Endodermal cell (in vitro differentiated cells): ENCODE measurements at regions not wholly inside any gene's neighbourhood (a gene's known extent, or its start where the extent isn't known, plus 50 kb on each side); places are given as distances from the start of the nearest gene placed in this dataset.

Experiments
- DNase-seq: peaks from one replicate; pipeline ENCODE4 v3.0.0-alpha.2; 2017
- H3K27ac ChIP-seq: 2 replicates; pipeline ENCODE4 v1.5.1; 2013; ENCODE audit warnings: mild to moderate bottlenecking, low read depth, low read length, moderate library complexity
- H3K27me3 ChIP-seq: 2 replicates; pipeline ENCODE4 v1.6.1; 2013; ENCODE audit warnings: mild to moderate bottlenecking, low read length, moderate library complexity; ENCODE audit not compliant: insufficient read depth, control insufficient read depth, poor library complexity, severe bottlenecking
- H3K36me3 ChIP-seq: 2 replicates; pipeline ENCODE4 v1.7.0; 2013; ENCODE audit warnings: mild to moderate bottlenecking, low read length, moderate library complexity; ENCODE audit not compliant: control insufficient read depth, insufficient read depth
- H3K4me1 ChIP-seq: one replicate; pipeline ENCODE4 v1.7.0; 2013; ENCODE audit warnings: low read length; ENCODE audit not compliant: control insufficient read depth, insufficient read depth
- H3K4me3 ChIP-seq: 2 replicates; pipeline ENCODE4 v1.5.1; 2013; ENCODE audit warnings: mild to moderate bottlenecking, low read length, moderate library complexity
- H3K9ac ChIP-seq: 2 replicates; pipeline ENCODE4 v1.6.1; 2013; ENCODE audit warnings: mild to moderate bottlenecking, low read length, moderate library complexity; ENCODE audit not compliant: poor library complexity, severe bottlenecking; ENCODE audit errors: extremely low read depth
- H3K9me3 ChIP-seq: 2 replicates; pipeline ENCODE4 v1.6.1; 2013; ENCODE audit warnings: mild to moderate bottlenecking, low read length, moderate library complexity; ENCODE audit not compliant: control insufficient read depth
- H3K27ac Mint-ChIP-seq: 2 replicates; pipeline ENCODE4 v1.8.0; 2020; ENCODE audit warnings: mixed read lengths
- H3K27me3 Mint-ChIP-seq: 2 replicates; pipeline ENCODE4 v1.8.0; 2021; ENCODE audit warnings: mild to moderate bottlenecking, mixed read lengths; ENCODE audit not compliant: insufficient read depth
- H3K36me3 Mint-ChIP-seq: 2 replicates; pipeline ENCODE4 v1.8.0; 2020; ENCODE audit warnings: low read depth, mixed read lengths
- H3K4me1 Mint-ChIP-seq: 2 replicates; pipeline ENCODE4 v1.8.0; 2020; ENCODE audit warnings: mixed read lengths
- H3K4me3 Mint-ChIP-seq: 2 replicates; pipeline ENCODE4 v1.8.0; 2020; ENCODE audit warnings: mild to moderate bottlenecking, moderate library complexity, mixed read lengths
- H3K9me3 Mint-ChIP-seq: 2 replicates; pipeline ENCODE4 v1.8.0; 2020; ENCODE audit warnings: mild to moderate bottlenecking, mixed read lengths
- WGBS, 2 experiments: methylation state at CpG; one replicate each; pipeline versions ENCODE4 v1.1.5 to v1.1.7; 2013; ENCODE audit warnings: missing lambda C conversion rate in 2 of 2, mixed read lengths in 1 of 2; ENCODE audit not compliant: insufficient coverage in 1 of 2, insufficient read length in 1 of 2; 5-methylcytosine and 5-hydroxymethylcytosine counted together
- TF ChIP-seq, protein P1 (sequence below): fragments of 200-600 bp; sonication (generic); conservative IDR thresholded peaks from 2 replicates; pipeline ENCODE4 v1.5.0; 2021; ENCODE audit warnings: antibody characterized with exemption, mild to moderate bottlenecking

DNA sequence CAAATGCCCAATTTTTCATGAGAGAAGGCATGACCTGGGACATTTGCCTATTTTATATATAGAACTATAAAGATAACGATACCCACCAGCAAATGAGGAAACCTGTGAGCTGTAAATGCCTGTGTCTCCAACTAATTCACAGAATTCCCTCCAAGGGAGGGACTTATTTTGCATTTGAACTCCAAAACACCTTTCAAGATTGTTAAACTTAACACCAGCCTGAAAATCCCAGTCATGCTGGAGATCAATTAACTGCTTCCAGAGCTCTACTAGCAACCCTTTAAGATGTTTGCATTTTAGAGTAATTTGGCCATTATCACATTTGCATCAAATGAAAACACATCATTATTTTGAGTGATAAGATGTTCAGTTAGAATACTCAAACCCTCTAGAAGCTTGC lies 68.1 kb upstream of the KLHL14 start:
- H3K27ac Mint-ChIP-seq: no peak overlapping the region

DNA sequence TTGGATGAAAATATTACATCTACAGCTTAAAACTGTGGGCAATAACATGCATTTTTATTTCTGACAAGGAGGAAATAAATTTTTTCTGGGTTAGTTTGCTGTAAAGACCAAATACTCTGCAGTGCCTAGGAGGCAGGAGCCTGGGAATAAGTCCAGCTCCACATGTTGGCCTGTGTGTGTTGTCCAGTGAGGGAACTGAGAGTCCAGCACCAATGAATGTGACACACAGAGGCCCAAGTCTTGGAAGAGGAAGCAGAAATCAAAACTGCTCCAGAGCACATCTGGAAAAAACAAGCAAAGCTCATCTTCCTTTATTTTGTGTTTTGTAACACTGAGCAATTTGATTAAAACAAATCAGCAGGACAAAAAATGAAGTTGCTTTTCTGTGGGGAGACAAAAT lies 63.1 kb upstream of the KLHL14 start:
- Histone ChIP-seq H3K9ac (no peak overlapping the region), H3K9me3 (no peaks in the 10 kb centered on the region), H3K27me3 (peaks cover 41% of the 10 kb centered on the region), H3K4me3 (no peak overlapping the region), H3K27ac (no peak overlapping the region), H3K36me3 (no peaks in the 10 kb centered on the region), H3K4me1 (peaks cover 2% of the 10 kb centered on the region)
- Mint-ChIP-seq H3K36me3 (no peaks in the 10 kb centered on the region), H3K27me3 (peaks cover 61% of the 10 kb centered on the region), H3K4me1 (peaks cover 5% of the 10 kb centered on the region), H3K9me3 (peaks cover 4% of the 10 kb centered on the region), H3K4me3 (no peak overlapping the region), H3K27ac (no peak overlapping the region)
- DNase-seq: no peak
- TF ChIP-seq, protein P1, sequence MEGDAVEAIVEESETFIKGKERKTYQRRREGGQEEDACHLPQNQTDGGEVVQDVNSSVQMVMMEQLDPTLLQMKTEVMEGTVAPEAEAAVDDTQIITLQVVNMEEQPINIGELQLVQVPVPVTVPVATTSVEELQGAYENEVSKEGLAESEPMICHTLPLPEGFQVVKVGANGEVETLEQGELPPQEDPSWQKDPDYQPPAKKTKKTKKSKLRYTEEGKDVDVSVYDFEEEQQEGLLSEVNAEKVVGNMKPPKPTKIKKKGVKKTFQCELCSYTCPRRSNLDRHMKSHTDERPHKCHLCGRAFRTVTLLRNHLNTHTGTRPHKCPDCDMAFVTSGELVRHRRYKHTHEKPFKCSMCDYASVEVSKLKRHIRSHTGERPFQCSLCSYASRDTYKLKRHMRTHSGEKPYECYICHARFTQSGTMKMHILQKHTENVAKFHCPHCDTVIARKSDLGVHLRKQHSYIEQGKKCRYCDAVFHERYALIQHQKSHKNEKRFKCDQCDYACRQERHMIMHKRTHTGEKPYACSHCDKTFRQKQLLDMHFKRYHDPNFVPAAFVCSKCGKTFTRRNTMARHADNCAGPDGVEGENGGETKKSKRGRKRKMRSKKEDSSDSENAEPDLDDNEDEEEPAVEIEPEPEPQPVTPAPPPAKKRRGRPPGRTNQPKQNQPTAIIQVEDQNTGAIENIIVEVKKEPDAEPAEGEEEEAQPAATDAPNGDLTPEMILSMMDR: no peak

More for the DNA sequence above, 68.1 kb upstream of the KLHL14 start:
- Histone ChIP-seq H3K4me3 (no peak overlapping the region), H3K27me3 (peaks cover 27% of the 10 kb centered on the region), H3K4me1 (peaks cover 2% of the 10 kb centered on the region), H3K9ac (no peak overlapping the region), H3K36me3 (no peaks in the 10 kb centered on the region), H3K27ac (no peak overlapping the region), H3K9me3 (peaks cover 6% of the 10 kb centered on the region)
- Mint-ChIP-seq H3K36me3 (no peaks in the 10 kb centered on the region), H3K4me1 (peaks cover 10% of the 10 kb centered on the region), H3K27me3 (peaks cover 37% of the 10 kb centered on the region), H3K9me3 (peaks cover 6% of the 10 kb centered on the region), H3K4me3 (no peak overlapping the region)
- no peak for DNase-seq
- WGBS, 2 experiments: 78% methylated on average over 1 of the region's 1 CpG; no CpG with 5 or more reads in 1 of the 2 experiments
- TF ChIP-seq, protein P1: no peak

DNA sequence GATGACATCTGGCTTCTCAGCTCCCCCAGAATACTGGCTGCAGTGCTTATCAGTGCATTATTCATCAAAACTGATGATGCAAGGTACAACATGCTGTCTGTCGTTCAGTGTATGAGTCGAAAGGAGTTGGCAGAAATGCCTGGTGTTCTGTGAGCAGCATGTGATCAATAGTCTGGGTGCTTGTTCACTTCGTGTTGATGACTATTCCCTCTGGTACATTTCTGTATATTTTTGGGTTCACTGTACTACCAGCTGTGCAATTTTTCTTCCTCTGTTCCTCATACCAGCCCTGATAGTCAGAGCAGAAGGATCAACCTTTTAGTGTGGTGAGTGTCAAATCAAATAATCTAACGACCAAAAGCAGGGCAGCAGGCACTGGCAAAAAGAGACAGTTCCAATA lies 59.0 kb upstream of the KLHL14 start:
- 87% methylated on average over 3 to 4 of the region's 4 CpGs for WGBS, 2 experiments
- no peak overlapping the region for H3K27ac Mint-ChIP-seq
- H3K9me3 Mint-ChIP-seq: peaks cover 4% of the 10 kb centered on the region
- no peaks in the 10 kb centered on the region for H3K4me1 Mint-ChIP-seq
- Histone ChIP-seq H3K4me1 (no peaks in the 10 kb centered on the region), H3K27ac (no peak overlapping the region), H3K4me3 (no peak overlapping the region), H3K36me3 (no peaks in the 10 kb centered on the region), H3K27me3 (peaks cover 28% of the 10 kb centered on the region), H3K9me3 (no peaks in the 10 kb centered on the region), H3K9ac (no peak overlapping the region)
- no peak for DNase-seq
- H3K4me3 Mint-ChIP-seq: no peak overlapping the region
- H3K36me3 Mint-ChIP-seq: no peaks in the 10 kb centered on the region
- TF ChIP-seq, protein P1: no peak
- H3K27me3 Mint-ChIP-seq: peaks cover 45% of the 10 kb centered on the region
